NCI-H774 (cell line): ENCODE measurements at regions not wholly inside any gene's neighbourhood (a gene's known extent, or its start where the extent isn't known, plus 50 kb on each side); places are given as distances from the start of the nearest gene placed in this dataset.
"Not testable (repeated sequence)": the region's sequence is repeated elsewhere in the genome, so short reads cannot be mapped to it uniquely, and the experiment has no call there.

Experiments used
- DNase-seq: peaks from one replicate; lab custom pipeline; 2025; lab: John Stamatoyannopoulos, UW

DNA sequence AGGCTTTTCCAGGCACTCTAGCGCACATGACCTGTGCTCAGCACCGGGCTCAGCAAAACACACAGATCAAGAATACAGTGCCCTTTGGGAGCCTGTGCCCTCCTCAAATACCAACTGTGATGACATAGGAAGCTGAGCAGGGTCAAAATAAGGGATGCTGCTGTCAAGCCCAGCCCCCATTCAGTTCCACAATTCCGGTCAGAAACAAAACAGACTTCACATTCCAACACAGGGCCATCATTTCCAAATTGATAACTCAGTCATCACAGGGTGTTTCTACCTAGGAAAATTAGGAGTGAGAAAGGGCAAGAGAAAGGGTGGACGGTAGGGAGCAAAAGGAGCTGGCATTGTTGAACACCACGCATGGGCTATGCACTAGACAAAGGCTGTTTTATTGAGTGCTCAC lies 158.4 kb upstream of the CCDC54 start:
- DNase-seq: no peak

DNA sequence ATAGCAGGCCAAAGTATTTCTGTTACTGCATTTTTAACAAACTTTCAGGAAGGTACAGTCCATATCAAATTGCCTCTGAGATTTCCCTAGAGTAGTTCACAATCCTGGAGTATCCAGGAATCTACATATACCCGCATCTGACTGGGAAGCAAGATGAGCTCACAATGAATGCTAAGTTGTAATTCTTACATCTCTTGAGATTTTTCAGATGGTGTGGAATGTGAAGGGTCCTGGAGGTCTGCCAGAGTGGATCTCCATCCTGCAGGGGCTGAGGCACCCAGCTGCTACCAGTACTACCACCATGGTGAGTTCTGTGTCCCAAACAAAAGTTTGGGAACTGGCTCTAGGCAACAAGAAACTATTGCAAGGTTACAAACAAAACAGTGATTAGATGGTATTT lies 156.7 kb upstream of the CCDC54 start:
- DNase-seq: no peak

DNA sequence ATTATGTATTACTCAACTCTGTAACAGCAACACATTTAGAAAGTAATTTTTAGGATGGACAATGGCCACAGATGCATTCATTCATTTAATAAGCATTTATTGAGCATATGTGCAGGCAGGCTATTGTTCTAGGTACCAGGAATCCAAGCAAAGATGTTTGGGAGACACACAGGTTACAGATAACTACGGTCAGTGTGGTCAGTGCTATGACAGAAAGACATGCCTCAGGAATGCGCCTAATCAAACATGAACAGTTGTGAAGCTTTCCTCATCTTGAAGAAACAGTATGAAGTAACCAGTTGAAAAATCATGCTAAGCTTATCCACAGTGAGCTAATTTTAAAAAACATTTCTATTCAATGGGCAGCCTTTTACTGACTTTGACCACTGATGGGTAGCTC lies 155.4 kb upstream of the CCDC54 start:
- no peak for DNase-seq

DNA sequence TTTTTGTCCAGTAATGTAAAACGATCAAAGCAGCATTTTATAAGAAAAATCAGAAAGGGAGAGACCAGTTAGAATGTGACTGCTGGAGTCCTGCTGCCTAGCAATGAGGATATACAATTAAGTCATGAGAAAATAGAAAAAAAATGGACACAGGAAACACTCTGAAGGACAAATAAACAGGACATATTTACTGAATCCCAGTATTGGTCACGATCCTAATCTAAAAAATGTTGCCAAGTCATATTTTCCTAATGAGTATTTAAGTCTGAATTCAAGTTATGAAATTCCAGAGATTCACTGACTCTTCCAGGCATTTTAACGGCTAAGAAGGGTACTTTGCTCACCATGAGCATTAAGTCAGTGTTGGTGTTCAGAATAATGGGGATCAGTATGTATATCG lies 154.3 kb upstream of the CCDC54 start:
- DNase-seq: no peak

DNA sequence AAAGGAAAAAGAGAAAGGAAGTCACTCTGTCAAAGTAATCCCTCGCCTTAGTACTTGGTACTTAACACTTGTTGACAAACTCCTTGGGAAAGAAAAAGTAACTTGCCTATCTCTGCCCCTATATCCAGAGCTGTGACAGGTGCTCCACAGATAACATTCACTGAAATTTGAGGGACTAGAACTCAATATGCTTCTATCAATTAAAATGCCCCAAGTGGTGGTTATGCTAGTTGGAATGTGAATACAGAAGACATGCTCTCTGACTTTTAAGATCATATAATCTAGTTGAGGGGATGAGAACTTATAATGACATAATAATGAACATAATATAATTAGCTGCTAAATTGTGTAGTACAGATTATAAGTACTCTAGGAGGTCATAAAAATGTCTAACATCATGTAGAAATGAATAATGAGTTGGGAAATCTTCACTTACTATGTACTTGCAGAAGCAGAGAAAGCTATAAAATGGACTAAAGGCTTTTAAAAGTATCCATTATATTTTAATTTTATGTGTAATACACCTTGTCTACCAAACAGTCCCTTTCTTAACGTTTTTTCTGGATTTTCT lies 153.1 kb upstream of the CCDC54 start:
- no peak for DNase-seq

DNA sequence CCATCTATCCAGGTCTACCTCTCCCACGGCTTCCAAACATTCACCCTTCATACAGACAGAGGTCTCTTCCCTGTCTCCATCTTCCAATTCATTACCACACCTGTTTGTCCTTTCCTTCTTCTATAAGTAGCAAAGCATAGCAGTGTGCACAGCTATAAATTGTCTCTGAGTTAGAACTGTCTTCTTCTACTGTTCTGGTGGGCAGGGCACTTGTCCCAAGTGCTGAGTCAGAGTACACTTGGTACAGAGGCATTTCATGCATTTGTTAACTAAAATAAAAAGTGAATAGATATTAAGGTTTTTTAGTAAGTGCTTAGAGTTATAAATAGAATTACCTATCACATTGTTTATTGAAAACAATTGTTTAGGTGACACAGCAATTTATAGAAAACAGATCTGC lies 150.1 kb upstream of the CCDC54 start:
- DNase-seq: no peak

DNA sequence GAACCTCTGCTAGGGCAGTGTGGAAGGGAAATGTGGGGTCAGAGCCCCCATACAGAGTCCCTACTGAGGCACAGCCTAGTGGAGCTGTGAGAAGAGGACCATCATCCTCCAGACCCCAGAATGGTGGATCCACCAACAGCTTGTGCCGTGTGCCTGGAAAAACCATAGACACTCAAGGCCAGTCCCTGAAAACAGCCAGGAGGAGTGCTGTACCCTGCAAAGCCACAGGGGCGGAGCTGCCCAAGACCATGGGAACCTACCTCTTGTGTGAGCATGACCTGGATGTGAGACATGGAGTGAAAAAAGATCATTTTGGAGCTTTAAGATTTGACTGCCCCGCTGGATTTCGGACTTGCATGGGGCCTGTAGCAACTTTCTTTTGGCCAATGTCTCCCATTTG lies 143.4 kb upstream of the CCDC54 start:
- not testable (repeated sequence) for DNase-seq

DNA sequence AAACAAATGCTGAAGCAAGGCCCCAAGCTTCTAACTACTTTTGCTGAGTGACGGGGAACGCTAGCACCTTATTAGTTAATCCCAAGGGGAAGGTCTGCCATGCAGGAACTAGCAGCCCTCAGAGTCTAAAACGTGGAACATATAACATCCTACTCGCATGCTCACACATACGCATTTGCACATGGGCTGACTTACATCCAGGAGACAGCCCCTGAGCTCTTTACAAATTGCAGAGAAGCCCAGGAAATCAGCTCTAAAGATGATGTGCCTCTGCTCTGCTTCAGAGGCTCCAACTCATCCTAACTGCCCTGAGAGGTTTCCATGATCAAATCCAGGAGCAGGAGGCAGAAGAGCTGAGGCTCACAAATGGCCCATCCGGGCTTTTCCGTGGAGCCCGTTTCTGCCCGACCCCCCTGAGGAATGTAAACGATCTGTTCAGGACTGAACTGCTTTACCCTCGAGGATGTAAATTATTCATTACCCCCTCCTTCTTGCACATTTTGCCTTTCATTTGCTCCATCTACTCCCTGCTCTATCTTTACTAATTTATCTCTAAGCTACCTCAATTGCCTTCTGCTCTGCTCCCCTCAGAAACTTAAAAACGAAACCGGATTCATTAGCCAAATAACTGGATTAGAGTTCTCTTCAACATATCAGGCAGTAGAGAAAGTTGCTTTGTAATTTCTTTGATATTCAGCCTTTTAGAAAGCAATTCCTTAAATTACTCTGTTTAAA lies 141.9 kb upstream of the CCDC54 start:
- no peak for DNase-seq

DNA sequence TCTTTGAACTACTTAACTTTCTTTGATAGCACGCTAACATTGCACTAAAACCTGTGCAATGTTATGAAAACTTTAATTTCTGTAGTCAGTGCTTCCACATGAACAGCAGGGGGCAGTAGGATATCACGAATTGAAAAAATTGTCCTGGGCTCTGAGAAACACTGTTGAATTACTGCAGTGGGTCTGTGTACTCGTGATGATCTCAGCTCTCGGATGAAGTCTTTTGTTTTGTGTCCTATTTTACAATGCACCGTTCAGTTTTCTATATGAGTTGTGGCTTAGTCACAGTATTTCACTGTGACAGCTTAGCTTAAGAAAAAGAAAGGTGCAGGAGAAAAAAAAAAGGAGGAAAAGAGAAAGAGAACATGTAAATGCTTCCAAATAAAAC lies 141.3 kb upstream of the CCDC54 start:
- peak; percentile 35 for DNase-seq

DNA sequence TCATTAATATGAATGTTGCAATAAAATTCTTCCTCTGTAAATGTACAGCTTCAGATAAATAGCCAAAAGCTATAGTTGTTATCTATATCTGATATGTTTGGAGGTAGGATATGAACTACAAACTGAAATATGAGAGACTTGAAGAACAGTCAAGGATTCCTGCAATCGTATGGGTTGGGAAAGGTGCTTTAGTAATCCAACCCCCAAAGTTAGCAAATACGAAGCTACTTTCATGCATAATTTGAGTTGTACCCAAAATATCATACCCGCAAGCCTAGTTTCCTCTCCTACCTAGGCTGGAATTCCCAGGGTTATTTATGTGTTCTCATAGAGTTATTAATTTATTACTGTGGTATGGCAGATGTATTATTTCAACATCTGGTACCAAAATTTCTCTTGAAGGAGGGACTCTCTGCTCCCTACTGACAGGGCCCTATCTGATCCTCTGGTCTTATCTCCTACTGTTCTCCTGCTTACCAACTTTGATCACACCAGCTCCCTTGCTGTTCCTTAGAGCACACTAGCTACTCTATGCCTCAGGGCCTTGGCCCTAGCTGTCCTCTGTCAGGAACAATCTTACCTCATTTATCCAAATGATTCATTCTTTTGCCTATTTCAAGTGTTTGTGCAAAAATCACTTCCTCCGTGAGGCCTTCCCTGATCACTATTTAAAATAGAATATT lies 140.4 kb upstream of the CCDC54 start:
- no peak for DNase-seq

DNA sequence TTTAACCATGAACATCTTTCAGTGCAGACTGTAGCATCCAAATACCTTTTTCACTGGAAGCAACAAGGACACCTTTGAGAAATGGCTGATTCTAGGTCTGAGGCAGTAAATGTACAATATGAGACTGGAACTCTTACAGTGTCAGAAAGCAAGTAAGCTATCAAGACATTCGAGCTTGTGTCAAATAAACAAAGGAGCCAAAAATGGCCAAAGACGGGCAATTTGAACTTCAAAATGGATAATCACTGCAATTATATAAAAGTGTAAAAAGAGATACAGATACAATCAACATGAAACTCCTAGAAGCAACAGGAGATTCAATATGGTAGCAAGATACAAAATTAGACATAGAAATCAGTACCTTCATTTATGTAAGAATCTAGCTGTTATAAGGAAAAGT lies 138.5 kb upstream of the CCDC54 start:
- no peak for DNase-seq

DNA sequence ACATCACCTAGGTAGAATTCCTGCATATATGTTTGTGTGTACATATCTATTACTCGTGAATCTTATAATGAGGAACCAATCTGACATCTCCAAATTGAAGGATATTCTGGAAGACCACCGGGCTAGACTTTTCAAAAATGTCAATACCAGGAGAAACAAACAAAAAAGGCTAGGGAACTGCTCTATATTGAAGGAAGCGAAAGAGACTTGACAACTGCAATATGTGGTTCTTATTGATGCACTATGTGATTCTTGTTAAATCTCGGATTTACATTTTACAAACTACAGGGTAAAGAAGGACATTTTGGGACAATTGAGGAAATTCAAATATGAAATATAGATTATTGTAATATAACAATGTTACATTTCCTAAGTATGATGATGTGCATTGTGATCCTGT lies 137.5 kb upstream of the CCDC54 start:
- DNase-seq: no peak

DNA sequence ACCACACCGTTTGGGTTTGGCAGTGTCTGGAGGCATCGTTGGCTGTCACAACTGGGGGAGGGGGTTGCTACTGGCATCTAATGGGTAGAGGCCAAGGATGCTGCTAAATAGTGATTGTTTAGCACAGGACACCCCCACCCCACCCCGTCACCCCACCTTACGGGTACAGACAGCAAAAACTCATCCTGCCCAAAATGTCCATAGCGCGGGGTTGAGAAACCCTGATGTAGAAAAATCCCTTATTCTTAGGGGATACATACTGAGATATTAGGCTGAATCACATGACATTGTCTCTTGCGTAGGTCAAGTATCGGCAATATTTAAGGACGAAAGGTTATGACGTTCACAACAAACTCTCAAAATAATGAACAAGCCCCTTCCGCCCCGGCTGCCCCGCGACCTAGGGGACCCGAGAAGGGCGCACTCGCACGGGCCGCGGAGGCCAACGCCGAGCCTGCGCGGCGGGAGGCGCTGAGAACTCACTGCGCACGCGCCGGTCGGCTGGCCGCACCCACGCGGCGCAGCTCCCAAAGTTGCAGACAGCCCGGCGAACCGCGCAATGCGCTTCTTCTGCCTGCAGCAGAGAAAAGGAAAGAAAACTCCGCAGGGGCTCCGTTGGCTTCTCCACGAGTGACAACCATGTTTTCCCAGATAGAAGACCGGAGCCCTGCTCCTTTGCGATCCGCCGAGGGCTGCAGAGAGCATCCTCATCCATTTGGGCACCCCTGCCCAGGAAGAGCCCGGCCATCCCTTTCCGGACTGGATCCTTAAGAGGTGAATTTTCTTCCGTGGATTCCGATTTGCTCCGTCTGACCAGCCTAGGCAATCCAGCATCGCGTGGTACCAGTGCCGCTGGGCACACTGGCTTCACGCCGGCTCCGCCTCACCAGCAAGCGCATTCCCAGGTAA lies 136.8 kb upstream of the CCDC54 start:
- no peak for DNase-seq

DNA sequence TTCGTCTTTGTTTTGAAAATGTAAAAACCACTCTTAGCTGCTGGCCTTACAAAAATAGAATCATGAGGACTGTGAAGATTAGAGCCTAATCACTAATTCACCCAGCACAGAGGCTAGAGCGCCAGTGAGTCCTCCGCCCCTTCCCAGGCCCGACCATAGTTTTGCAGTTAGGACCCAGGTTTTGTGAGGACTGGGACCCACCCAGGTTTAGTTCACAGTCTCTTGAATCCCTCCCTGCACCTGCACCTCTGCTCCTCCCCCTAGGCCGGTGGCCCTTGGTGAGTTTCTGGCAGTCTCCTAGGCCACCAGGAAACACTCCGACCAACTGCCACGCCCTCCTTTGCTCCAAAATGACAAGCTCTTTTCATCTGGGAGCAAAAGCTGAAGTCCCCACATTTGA lies 136.0 kb upstream of the CCDC54 start:
- peak; percentile 38 for DNase-seq

DNA sequence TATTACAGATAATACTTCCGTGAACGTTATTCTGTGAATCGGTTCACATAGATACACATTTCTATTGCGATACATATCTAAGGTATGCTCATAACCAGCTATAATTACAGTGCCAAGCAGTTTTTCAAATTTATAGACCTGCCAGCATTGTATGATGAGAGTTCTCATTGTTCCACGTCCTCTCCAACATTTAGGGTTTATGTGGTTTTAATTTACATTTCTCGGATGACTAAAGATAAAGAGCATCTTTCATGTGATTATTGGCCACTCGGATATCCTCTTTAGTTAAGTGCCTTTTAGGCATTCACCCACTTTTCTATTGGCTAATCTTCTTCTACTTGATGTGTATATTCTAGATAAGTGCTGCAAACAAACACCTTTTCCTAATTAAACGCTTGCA lies 134.7 kb upstream of the CCDC54 start:
- DNase-seq: no peak

DNA sequence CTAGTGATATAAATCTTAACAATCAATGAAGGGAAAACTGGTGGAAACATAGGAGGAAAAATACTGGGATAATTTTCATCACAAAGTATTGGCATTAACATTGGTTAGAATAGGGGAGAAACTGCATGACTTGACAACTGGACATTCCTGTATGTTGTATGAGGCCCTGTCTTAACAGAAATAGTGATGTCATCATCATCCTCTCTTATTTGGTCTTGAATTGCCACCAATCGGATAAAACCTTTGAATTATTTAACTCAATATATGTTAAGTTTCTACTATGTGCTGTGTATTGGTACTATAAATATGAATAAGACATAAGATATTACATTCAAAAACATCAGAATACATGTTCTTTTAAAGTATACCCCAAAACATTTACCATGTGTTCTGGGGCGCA lies 130.1 kb upstream of the CCDC54 start:
- DNase-seq: no peak

DNA sequence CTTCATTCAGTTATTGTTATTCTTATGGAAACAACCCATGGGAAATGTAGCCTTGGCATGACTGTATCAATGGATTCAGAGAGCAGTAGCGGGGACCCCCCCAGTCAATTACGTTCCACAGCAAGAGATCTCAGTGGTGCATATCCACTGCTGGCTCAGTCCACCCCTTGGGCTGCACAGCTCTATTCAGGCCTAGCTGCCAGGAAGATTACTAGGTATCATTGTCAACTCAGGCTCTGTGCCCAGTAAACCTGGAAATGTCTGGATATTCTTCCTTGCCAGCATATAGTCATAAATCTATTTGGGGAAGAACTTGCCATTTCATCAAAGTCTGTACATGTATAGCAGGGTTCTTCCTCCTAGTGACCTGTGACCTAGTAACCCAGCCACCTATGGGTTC lies 128.1 kb upstream of the CCDC54 start:
- no peak for DNase-seq

DNA sequence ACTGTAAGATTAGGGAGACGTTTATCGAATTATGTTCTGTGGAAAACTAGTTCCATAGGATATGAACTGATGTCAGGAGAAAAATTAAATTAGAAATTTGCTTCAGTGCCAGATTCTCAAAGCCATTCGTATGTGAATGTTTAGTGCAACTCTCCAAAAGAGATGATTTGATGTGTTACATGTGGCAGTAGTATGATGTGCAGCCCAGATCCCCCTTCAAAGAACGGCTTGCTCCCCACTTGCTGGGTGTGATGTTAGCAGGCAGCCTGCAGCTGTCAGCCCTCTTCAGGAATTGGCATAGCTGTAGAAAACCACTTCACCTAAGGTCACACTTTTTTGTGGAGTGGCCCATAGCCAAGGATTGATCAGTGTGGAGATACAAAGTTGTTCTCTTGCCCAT lies 127.0 kb upstream of the CCDC54 start:
- no peak for DNase-seq

DNA sequence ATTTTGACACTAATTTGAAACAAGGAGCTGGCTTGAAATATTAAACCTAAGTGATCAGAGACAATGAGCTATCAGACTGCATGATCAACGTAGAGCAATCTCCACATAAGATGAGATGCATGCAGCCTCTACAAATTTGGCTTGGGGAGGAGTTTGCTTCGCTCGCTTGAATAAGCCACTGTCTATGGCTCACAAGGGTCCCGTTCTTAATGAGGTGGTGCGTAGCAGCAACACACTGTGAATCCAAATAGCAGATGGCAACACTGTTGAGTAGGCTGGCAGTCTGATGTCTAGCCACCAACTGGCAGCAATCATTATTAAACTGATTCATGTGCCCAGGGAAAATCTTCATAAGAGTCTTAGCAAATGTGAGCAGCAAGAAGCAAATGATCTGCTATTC lies 125.4 kb upstream of the CCDC54 start:
- no peak for DNase-seq

DNA sequence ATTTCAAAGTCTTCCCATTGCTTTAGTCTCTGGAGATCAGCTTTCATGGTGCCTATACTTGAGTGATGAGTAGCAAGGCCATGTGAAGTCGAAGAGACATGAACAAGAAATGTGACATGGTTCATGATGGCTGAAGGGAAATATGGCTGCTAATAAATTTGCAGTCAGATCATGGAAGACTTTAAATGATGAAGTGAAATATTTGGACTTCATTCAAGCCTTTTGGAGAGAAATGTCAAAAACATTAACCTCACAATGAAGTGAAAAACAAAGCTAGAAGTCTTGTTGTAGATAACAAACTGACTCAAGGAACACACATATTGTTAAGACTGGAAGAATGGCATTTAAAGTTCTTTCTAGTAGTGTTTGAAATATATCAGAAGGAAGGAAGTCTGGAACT lies 120.3 kb upstream of the CCDC54 start:
- DNase-seq: no peak

DNA sequence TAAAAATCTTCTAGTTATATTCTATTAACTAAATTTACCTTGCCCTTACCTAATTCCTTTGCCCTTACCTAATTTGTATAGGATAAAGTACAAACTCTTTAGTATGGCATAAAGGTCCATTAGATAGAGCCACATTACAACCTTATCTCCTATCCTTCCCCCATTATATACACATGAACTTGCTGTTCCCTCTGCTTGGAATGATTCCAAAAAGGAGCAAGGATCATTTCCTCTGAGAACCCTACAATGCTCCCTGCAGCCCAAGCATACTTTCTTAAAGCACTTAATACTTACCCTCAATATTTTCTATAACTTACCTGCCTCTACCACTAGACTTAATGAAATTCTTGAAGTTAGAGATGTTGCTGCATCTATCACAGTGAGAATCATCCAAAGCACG lies 118.9 kb upstream of the CCDC54 start:
- no peak for DNase-seq

DNA sequence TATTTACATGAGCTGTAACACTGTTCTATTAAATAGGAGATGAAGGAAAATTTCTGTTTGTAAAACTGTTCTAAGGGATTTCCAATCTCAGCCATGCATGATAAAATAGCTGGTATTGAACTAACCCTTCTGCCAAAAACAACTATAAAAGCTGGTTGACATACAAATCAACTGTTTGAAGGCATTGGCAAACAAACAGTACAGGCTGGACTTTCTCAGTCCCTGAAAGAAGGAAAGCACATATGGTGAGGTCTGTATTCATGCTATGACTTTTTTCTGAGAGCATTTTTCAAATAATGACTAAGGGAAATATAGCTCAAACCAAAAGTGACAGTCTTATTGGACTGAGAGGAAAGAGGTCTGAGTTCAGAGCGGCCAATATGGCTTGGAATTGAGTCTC lies 117.0 kb upstream of the CCDC54 start:
- no peak for DNase-seq
